ENCODE measurements at regions not wholly inside any gene's neighbourhood (a gene's known extent, or its start where the extent isn't known, plus 50 kb on each side); places are given as distances from the start of the nearest gene placed in this dataset.

DNA sequence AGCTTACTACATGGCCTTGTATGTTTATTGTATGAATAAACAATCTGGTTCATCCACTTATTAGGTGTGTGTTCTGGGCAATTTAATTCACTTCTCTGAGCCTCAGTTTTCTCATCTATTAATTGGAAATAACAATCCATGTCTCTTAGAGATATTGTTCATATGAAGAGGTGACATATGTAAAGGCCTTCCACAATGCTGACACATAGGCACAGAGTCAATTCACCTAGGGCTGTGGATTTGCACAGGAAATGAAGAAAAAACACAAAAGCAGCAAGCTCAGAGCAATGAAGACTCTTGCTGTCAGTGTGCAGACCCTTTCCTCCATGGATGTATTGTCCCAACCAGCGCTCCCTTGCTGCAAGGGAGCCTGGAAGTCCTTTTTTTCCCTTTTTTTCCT lies 195.2 kb upstream of the CAMK1G start:
- TF ChIP-seq, protein P1, sequence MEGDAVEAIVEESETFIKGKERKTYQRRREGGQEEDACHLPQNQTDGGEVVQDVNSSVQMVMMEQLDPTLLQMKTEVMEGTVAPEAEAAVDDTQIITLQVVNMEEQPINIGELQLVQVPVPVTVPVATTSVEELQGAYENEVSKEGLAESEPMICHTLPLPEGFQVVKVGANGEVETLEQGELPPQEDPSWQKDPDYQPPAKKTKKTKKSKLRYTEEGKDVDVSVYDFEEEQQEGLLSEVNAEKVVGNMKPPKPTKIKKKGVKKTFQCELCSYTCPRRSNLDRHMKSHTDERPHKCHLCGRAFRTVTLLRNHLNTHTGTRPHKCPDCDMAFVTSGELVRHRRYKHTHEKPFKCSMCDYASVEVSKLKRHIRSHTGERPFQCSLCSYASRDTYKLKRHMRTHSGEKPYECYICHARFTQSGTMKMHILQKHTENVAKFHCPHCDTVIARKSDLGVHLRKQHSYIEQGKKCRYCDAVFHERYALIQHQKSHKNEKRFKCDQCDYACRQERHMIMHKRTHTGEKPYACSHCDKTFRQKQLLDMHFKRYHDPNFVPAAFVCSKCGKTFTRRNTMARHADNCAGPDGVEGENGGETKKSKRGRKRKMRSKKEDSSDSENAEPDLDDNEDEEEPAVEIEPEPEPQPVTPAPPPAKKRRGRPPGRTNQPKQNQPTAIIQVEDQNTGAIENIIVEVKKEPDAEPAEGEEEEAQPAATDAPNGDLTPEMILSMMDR (conservative IDR thresholded peaks at IDR 0.05; ENCODE audit: low read depth, low read length) = no peak
- H3K4me3 ChIP-seq (ENCODE audit: low read depth, low read length) = no peak overlapping the region
- no peak for DNase-seq (ENCODE audit: low read depth)

DNA sequence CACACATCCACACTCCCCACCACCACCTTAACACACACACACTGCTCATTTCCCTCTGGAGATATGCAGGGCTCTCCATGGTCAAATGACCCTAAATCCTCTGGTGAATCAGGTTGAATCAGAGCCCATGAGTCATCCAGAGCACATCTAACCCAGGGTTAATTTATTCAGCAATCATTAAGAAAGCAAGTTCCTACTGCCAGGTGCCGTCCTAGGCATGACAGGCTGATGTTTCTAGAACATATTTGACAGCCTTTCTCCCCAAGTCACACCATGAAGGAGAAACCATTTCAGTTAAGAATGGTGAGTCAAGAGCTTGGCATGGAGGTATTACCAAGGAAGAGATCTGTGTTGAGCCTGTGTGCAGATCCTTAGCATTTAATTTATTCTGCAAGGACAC lies 194.3 kb upstream of the CAMK1G start:
- TF ChIP-seq, protein P1 (conservative IDR thresholded peaks at IDR 0.05; ENCODE audit: low read depth, low read length) = no peak
- peak; percentile 99 for DNase-seq (ENCODE audit: low read depth)
- no peak overlapping the region for H3K4me3 ChIP-seq (ENCODE audit: low read depth, low read length)

DNA sequence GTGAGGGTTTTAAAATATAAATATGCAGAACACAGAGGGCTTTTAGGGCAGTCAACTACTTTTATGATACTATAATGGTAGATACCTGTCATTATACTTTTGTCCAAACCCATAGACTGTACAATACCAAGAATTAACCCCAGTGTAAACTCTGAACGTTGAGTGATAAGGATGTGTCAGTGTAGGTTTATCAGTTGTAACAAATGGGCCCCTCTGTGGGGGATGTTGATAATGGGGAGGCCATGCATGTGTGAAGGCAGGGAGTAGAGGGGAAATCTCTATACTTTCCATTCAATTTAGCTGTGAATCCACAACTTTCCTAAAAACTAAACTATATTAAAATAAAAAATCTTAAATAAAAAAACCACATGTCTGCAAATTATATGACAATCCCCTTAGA lies 193.5 kb upstream of the CAMK1G start:
- TF ChIP-seq, protein P1 (conservative IDR thresholded peaks at IDR 0.05; ENCODE audit: low read depth, low read length) = no peak
- no peak overlapping the region for H3K4me3 ChIP-seq (ENCODE audit: low read depth, low read length)
- no peak for DNase-seq (ENCODE audit: low read depth)

DNA sequence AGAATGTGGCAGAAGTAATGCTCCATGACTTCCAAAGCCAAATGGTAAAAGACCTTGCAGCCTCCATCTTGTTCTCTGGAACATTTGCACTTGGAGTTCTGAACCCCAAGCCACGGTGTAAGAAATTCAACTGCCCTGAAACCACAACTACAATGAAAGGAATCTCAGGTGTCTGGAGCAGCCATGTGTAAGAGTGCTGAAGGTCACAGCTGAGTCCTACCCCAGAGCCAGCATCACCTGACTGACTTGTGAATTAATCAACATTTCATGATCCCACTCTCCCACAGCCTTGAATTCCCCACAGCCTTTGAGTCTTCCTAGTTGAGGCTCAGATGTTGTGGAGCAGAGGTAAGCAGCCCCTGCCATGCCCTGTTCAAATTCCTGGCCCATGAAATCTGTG lies 192.8 kb upstream of the CAMK1G start:
- TF ChIP-seq, protein P1 (conservative IDR thresholded peaks at IDR 0.05; ENCODE audit: low read depth, low read length) = no peak
- DNase-seq (ENCODE audit: low read depth) = no peak
- H3K4me3 ChIP-seq (ENCODE audit: low read depth, low read length) = no peak overlapping the region

DNA sequence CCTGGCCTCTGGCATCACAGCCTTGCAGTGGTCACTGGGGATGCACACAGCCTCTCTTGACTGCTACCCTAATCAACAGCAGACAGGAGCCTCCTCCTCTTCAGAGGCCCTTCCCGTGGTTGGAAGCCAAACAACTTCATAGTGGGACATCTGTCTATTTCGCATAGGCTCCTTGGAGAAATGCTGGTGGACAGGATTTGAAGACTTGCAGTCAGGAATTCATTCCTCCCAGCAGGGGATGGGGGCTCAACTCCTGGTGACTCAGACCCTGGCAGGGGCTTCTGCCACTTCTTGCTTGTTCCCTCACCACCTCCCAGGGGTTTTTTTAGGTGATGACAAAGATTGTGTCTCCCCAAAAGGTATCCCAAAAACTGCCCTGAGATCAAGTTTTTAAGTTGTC lies 191.7 kb upstream of the CAMK1G start:
- no peak overlapping the region for H3K4me3 ChIP-seq (ENCODE audit: low read depth, low read length)
- TF ChIP-seq, protein P1 (conservative IDR thresholded peaks at IDR 0.05; ENCODE audit: low read depth, low read length) = no peak
- DNase-seq (ENCODE audit: low read depth) = no peak

DNA sequence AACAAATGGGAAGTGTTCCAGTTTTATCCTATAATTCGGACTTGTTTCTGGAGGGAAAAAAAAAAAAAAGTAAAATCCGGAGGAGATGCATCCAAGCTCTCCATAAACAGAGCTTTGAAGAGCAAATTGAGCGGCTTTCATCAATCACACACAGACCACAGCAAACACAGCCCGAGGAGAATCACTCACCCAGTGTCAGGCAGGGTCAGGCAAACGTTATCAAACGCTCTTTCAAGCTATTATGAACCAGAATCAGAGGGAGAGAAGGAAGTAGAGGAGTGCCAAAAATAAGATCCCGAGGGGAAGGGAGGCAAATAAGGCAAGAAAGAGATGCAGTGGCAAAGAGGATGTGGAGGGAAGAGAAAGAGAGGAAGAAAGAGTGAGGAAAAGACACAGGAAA lies 188.3 kb upstream of the CAMK1G start:
- TF ChIP-seq, protein P1 (conservative IDR thresholded peaks at IDR 0.05; ENCODE audit: low read depth, low read length) = no peak
- no peak for DNase-seq (ENCODE audit: low read depth)
- H3K4me3 ChIP-seq (ENCODE audit: low read depth, low read length) = no peak overlapping the region

DNA sequence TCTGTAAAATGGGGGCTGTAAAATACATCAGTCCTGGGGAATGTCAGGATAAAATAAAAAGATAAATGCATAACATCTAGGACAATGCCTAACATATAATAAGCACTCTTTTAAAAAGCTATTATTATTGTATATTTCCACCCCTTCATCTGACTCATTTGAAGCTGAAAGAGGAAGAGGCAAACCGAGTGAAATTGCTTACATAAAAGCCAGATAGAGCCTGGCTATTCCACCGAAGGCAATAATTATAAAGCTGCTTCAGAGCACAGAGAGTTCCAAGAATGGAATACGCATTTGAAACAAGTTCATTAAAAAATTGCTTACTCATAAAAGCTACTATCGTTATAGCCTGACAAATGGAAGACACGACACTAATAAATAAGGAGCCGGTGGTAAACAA lies 186.1 kb upstream of the CAMK1G start:
- DNase-seq (ENCODE audit: low read depth) = no peak
- no peak overlapping the region for H3K4me3 ChIP-seq (ENCODE audit: low read depth, low read length)
- TF ChIP-seq, protein P1 (conservative IDR thresholded peaks at IDR 0.05; ENCODE audit: low read depth, low read length) = no peak
